ENCODE measurements at regions not wholly inside any gene's neighbourhood (a gene's known extent, or its start where the extent isn't known, plus 50 kb on each side); places are given as distances from the start of the nearest gene placed in this dataset.

DNA sequence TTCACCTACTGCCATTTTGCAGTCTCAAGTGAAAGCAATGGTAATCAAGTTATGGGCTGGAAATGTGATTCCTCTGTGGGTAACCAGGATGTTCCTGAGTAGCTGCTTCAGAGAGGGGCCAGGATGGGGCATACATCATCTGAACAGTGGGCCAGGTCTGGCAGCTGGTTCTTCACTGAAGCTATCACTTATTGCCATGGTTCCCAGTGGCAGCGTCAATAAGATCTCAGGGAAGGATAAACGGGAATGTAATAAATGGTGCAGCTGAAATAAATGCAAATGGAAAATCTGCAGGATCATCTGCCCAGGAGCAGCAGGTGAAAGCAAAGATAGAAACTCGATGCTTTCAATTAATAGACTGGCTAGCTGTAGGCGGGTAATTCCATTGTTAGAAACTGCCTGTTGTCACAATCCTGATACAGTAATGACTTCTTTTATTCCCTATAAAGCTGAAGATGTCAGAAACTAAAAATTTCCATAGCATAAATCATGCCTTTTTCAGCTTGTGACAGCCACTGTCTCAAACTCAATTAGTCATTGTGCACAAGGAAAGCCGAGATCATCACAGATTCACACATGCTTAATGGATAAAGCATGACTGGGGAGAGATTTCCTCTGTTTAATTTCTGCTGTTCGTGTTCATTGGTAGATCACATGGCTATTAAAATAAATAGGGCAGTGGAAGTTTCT, 56.2 kb upstream of the CCDC85A start:
- DNase-seq (ENCODE audit: insufficient read length, low spot score) (no peak), FAIRE-seq (no peak)
- no peak for TF ChIP-seq POLR2A (IDR thresholded peaks at IDR 0.05; ENCODE audit: low read depth, low read length)

DNA sequence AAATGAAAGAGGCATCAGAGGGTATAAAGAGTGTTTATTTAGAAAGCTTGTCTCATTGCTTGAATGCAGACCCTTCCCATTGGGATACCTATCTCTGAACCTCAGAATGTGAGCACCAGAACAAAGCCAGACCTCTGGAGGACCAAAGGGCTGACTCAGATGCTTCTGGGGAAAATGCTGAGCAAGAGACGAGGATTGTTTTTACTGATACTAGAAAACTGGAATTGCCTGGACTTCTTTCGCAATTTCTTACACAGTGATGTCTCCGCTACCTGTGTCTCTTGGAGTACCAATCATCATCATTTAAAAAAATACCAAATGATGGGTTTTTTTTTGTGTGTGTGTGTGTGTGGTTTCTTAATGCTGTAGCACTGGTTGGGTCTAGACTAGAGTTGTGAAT, 55.6 kb upstream of the CCDC85A start:
- FAIRE-seq (no peak), DNase-seq (ENCODE audit: insufficient read length, low spot score) (no peak)
- no peak for TF ChIP-seq POLR2A (IDR thresholded peaks at IDR 0.05; ENCODE audit: low read depth, low read length)

DNA sequence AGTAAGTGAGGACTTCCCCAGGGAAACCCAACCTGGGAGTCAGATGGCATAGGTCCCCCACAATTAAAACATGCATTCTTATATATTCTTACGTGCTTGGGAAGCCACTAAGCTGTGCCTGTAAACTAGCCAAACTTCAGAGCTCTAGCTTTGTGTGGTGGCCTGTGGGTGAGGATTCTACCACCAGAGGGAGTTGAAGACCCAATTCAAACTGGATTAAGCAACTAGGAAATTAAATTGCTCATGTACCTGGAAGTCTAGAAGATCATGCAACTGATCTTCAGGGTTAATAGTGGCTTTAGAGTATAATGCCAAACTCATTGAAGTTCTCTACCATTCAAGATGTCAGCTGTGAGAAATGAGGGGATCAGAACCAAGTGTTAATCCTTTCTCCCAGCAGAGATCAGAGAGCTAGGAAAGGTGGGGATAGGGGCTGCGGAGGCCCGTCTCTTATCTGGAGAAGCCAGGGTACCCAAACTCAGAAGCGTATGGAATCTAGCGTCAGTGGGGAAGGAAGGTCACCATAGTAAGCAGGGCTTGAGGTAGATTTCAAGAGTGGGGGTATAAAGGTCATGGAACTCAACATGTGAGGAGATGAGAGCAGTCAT, 53.2 kb upstream of the CCDC85A start:
- DNase-seq (ENCODE audit: insufficient read length, low spot score): peak; percentile 5
- FAIRE-seq: no peak
- TF ChIP-seq POLR2A (IDR thresholded peaks at IDR 0.05; ENCODE audit: low read depth, low read length): no peak

DNA sequence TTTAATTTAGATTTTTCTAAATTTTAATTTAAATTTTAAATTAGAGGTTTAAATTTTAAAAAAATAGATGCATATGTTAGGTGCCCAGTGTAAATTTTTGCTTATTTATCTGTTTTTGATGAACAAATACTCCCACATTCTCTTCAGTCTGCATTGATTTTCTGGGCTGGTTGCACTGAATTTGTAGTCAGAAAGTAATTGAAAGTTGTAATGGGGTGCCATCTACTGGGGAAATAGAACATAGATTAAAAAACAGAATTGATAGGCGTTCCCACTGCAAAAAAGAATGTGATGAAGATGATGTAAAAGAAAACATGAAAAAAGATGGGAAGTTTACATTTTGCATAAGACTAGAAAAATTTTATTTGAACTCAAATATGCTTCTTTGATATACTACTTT, 51.7 kb upstream of the CCDC85A start:
- no peak for TF ChIP-seq POLR2A (IDR thresholded peaks at IDR 0.05; ENCODE audit: low read depth, low read length)
- DNase-seq (ENCODE audit: insufficient read length, low spot score) (peak; percentile 12), FAIRE-seq (no peak)

DNA sequence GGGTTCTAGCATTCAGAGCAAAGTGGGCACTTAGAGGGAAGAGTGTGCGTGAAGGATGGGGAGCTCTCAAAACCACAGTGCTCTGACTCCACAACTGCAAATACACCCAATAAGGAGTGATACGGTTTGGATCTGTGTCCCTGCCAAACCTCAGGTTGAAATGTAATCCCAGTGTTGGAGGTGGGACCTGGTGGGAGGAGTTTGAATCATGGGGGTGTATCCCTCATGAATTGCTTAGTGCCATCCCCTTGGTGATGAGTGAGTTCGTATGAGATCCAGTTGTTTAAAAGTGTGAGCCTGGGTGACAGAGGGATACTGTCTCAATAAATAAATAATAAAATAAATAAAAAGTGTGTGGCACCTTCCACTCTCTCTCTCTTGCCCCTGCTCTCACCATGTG, 50.3 kb upstream of the CCDC85A start:
- FAIRE-seq: no peak
- TF ChIP-seq POLR2A (IDR thresholded peaks at IDR 0.05; ENCODE audit: low read depth, low read length): no peak
- no peak for DNase-seq (ENCODE audit: insufficient read length, low spot score)

DNA sequence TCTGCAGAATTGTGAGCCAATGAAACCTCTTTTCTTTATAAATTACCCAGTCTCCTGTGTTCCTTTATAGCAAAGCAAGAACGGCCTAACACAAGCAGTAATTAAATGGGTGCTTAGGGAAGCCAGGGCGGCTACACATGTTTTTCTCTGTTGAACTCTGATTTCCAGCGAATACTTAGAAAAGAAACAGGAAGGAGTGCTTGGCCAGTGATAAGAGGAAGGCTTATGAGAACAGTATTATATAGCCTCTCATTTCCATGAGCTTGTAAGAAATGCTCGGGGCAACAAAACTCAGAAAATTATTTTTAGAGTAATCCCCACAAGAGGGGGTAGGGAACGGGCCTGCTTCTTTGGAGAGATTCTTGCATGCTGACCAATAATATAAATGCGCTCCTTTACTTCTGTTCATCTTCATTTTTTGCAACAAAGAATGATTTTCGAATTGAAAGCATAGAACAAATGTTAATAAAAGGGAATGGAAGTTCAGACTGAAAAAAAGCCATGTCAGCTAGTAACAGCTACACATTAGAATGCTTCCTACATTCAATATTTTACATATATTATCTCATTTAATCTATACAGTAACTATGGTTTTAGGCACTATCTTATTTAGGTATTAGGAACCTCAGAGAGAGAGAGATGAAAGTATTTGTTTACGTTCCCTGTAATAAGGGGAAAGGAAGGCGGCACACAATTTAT, 49.7 kb upstream of the CCDC85A start:
- DNase-seq (ENCODE audit: insufficient read length, low spot score) (no peak), FAIRE-seq (no peak)
- TF ChIP-seq POLR2A (IDR thresholded peaks at IDR 0.05; ENCODE audit: low read depth, low read length): no peak
